ENCODE measurements at regions not wholly inside any gene's neighbourhood (a gene's known extent, or its start where the extent isn't known, plus 50 kb on each side); places are given as distances from the start of the nearest gene placed in this dataset.

DNA sequence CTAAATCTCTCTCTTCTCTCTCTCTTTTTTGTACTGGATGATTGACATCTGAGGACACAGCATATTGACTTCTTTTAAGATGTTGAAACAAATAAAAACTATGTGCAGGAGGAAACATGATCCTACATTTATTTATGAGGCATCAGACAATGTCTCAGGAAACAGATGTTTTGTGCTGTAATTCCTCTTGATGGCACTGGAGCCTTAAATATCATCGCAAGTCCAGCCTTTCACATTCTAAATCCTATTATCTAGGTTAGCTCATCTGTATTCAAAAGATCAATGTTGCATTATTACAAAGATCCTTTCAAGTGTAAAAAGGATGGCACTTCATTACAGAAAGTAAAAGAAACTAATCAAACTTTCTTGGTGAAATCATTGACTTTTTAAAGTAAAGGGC lies 63.9 kb downstream of the MAT2B start:
- intact Hi-C loops (cut with DNase I) = no loop called here
- no peak overlapping the region for H3K4me3 ChIP-seq

DNA sequence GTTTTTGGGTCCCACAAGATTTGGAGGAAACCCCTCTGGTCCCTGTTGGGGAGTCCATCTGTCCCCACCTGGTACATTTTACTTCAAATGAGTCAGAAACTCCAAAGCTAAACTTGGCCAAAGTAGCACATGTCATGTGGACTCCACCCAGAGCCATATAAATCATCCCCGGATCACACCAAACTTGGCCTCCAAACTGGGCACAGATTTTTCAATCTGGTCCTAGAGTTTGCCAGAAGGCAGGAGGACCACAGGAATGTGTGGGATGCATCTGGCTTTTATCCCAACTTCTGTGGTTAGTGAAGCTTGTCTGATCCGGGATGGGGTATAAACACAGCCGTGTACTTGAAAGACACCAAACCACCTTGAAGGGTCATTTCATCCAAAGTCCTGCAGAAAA lies 66.3 kb downstream of the MAT2B start:
- intact Hi-C loops (cut with DNase I) = no loop called here
- Histone ChIP-seq H3K27ac (no peak overlapping the region), H3K27me3 (peaks cover 0 to 3% of the 10 kb centered on the region in 2 donors), H3K36me3 (no peaks in the 10 kb centered on the region), H3K9me3 (no peaks in the 10 kb centered on the region), H3K4me1 (no peaks in the 10 kb centered on the region), H3K4me3 (no peak overlapping the region)
- WGBS (ENCODE audit: insufficient coverage, low coverage, low lambda C conversion rate, missing lambda C conversion rate) = 55% methylated on average over 3 of the region's 3 CpGs
- ATAC-seq (no peak), DNase-seq (no peak)
- TF ChIP-seq, protein P1, sequence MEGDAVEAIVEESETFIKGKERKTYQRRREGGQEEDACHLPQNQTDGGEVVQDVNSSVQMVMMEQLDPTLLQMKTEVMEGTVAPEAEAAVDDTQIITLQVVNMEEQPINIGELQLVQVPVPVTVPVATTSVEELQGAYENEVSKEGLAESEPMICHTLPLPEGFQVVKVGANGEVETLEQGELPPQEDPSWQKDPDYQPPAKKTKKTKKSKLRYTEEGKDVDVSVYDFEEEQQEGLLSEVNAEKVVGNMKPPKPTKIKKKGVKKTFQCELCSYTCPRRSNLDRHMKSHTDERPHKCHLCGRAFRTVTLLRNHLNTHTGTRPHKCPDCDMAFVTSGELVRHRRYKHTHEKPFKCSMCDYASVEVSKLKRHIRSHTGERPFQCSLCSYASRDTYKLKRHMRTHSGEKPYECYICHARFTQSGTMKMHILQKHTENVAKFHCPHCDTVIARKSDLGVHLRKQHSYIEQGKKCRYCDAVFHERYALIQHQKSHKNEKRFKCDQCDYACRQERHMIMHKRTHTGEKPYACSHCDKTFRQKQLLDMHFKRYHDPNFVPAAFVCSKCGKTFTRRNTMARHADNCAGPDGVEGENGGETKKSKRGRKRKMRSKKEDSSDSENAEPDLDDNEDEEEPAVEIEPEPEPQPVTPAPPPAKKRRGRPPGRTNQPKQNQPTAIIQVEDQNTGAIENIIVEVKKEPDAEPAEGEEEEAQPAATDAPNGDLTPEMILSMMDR (IDR thresholded peaks at IDR 0.05) = no peak
- no peak for TF ChIP-seq POLR2A (IDR thresholded peaks at IDR 0.05)

More for the DNA sequence above, 63.9 kb downstream of the MAT2B start:
- no peaks in the 10 kb centered on the region for H3K9me3 ChIP-seq
- ATAC-seq = no peak
- no peak for DNase-seq
- H3K4me1 ChIP-seq = peaks cover 0 to 11% (median 0%) of the 10 kb centered on the region in 4 donors
- no peak for TF ChIP-seq POLR2A (IDR thresholded peaks at IDR 0.05)
- TF ChIP-seq, protein P1 (IDR thresholded peaks at IDR 0.05) = no peak
- H3K27me3 ChIP-seq = peaks cover 0 to 6% of the 10 kb centered on the region in 2 donors
- no peaks in the 10 kb centered on the region for H3K36me3 ChIP-seq
- 31% methylated on average over 1 of the region's 1 CpG for WGBS (ENCODE audit: insufficient coverage, low coverage, low lambda C conversion rate, missing lambda C conversion rate)
- no peak overlapping the region for H3K27ac ChIP-seq

DNA sequence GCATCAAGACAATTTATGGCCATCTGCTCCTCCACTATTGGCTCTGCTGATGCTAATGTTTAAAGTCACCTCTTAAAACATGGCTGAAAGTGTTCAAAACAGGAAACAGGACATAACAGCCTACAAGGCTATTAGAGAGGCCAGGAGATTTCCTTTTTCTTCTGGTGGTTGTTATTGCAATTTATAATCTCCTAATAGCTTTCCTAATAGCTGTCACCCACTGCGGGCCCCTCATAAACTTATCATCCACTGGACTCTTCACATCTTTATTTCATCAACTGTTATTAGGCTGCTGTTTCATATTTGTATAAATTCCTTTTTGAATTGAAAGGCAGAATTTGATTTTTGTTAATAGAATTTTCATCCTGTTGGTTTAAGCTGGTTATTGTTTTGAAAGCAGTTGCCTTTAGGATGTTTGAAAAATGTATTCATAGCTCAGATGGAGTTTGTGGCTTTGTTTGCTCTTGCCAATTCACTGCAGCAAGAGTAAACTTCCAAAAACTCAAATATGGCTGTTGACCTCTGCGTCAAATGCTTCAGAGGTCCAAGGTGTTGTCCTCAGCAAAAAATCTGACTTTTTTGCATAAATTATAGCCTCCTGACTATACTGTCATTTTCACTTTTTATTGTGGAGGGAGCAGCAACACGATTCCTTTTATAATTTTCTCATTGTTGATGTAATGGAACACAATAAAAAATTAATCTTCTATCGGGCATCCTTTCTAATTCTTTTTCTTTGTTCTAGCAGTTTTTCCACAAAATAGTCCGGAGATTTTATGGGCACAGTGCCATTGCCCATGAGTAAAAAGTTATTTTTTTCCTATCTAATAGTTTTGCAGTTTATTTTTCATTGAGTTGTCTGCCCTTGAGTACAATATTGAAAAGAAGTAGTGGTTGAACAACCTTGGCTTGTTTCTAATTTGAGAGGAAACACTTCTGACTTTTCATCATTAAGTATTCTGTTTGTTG lies 69.3 kb downstream of the MAT2B start:
- DNase-seq (no peak), ATAC-seq (no peak)
- Histone ChIP-seq H3K9me3 (no peaks in the 10 kb centered on the region), H3K4me1 (no peaks in the 10 kb centered on the region), H3K27me3 (peaks cover 0 to 3% of the 10 kb centered on the region in 2 donors), H3K36me3 (no peaks in the 10 kb centered on the region), H3K27ac (no peak overlapping the region), H3K4me3 (no peak overlapping the region)
- WGBS (ENCODE audit: insufficient coverage, low coverage, low lambda C conversion rate, missing lambda C conversion rate) = 45% methylated on average over 5 of the region's 5 CpGs
- TF ChIP-seq, protein P1 (IDR thresholded peaks at IDR 0.05) = no peak
- no peak for TF ChIP-seq POLR2A (IDR thresholded peaks at IDR 0.05)
- intact Hi-C loops (cut with DNase I) = no loop called here

DNA sequence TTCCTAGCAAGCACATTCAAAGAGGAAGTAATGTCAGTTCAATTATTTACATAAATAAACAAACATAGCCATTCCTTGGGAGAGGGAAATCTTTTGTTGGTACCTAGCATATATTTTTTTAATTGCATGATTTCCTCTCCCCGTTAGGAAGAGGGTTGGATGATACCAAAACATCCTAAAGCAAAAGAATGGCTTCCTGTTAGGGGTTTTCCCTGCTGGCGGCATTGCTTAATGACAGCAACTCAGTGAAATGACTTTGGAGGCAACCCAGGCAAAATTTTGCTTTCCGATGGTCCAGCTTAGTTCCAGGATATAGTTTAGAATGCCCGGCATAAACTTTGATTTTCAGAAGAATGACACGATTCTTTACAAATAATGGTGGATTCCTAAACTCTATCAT lies 73.2 kb downstream of the MAT2B start:
- 61% methylated on average over 5 of the region's 5 CpGs for WGBS (ENCODE audit: insufficient coverage, low coverage, low lambda C conversion rate, missing lambda C conversion rate)

More for the DNA sequence above, 73.2 kb downstream of the MAT2B start:
- DNase-seq (no peak), ATAC-seq (no peak)
- Histone ChIP-seq H3K27ac (no peak overlapping the region), H3K27me3 (peaks cover 0 to 3% of the 10 kb centered on the region in 2 donors), H3K4me3 (no peak overlapping the region), H3K36me3 (no peaks in the 10 kb centered on the region), H3K4me1 (no peaks in the 10 kb centered on the region), H3K9me3 (no peaks in the 10 kb centered on the region)
- TF ChIP-seq POLR2A (IDR thresholded peaks at IDR 0.05) = no peak
- TF ChIP-seq, protein P1 (IDR thresholded peaks at IDR 0.05) = no peak
- intact Hi-C loops (cut with DNase I) = no loop called here
